Spinal cord (tissue), 9 donors: ENCODE measurements at regions not wholly inside any gene's neighbourhood (a gene's known extent, or its start where the extent isn't known, plus 50 kb on each side); places are given as distances from the start of the nearest gene placed in this dataset.

Experiments
- DNase-seq, 6 donors: peaks; one replicate each; pipeline versions ENCODE4 v3.0.0 to v3.0.0-alpha.2; 2013 to 2015; ENCODE audit warnings: low spot score in 6 of 6, low read depth in 4 of 6
- H3K27ac ChIP-seq: one replicate; pipeline ENCODE4 v1.5.1; 2013; ENCODE audit warnings: low read depth, low read length, control low read depth
- H3K27me3 ChIP-seq: one replicate; pipeline ENCODE4 v1.6.1; 2013; ENCODE audit warnings: low read length; ENCODE audit not compliant: control insufficient read depth, insufficient read depth
- H3K36me3 ChIP-seq: one replicate; pipeline ENCODE4 v1.6.1; 2013; ENCODE audit warnings: low read length; ENCODE audit not compliant: control insufficient read depth, insufficient read depth
- H3K4me1 ChIP-seq: one replicate; pipeline ENCODE4 v1.6.1; 2013; ENCODE audit warnings: low read length; ENCODE audit not compliant: control insufficient read depth, insufficient read depth
- H3K4me3 ChIP-seq: one replicate; pipeline ENCODE4 v1.5.1; 2013; ENCODE audit warnings: low read depth, low read length, control low read depth
- H3K9me3 ChIP-seq: one replicate; pipeline ENCODE4 v1.6.1; 2013; ENCODE audit warnings: low read length; ENCODE audit not compliant: control insufficient read depth, insufficient read depth
- WGBS: methylation state at CpG from one replicate; pipeline ENCODE4 v1.1.5; 2013; ENCODE audit warnings: missing lambda C conversion rate; ENCODE audit not compliant: insufficient coverage; 5-methylcytosine and 5-hydroxymethylcytosine counted together
- donor health status: healthy.

DNA sequence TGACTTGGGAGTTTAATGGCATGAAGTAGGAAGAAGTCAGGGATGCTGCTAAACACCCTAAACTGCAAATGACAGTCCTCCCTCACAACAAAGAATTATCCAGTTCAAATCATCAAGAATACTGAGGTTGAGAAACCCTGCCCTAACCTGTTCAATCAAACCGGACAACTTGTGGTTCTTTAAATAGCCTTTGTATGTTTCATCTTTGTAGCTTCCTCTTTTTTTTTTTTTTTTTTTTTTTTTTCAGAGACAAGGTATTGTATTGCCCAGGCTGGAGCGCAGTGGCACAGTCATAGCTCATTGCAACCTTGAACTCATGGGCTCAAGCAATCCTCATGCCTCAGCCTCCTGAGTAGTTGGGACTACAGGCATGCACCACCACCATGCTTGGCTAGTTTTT is 52.5 kb upstream of the TTC29 start:
- Histone ChIP-seq H3K36me3 (no peaks in the 10 kb centered on the region), H3K4me1 (no peaks in the 10 kb centered on the region), H3K4me3 (no peak overlapping the region), H3K27me3 (no peaks in the 10 kb centered on the region), H3K27ac (no peak overlapping the region), H3K9me3 (no peaks in the 10 kb centered on the region)
- WGBS, result 88% methylated on average over 1 of the region's 2 CpGs
- no peak for DNase-seq

- no peak for DNase-seq
- H3K27ac ChIP-seq, result no peak overlapping the region
- 54% methylated on average over 3 of the region's 9 CpGs for WGBS
Measured at GRCh38 chr4:147003956-147004809, 58.5 kb upstream of the TTC29 start.

GRCh38 chr4:147006229-147006628 is 60.6 kb upstream of the TTC29 start:
- Histone ChIP-seq H3K27ac (no peak overlapping the region), H3K9me3 (no peaks in the 10 kb centered on the region), H3K36me3 (no peaks in the 10 kb centered on the region), H3K27me3 (no peaks in the 10 kb centered on the region), H3K4me3 (no peak overlapping the region), H3K4me1 (no peaks in the 10 kb centered on the region)
- no peak for DNase-seq
- WGBS, result 93% methylated on average over 2 of the region's 2 CpGs

More at GRCh38 chr4:147003956-147004809, 58.5 kb upstream of the TTC29 start:
- no peaks in the 10 kb centered on the region for H3K27me3 ChIP-seq
- no peaks in the 10 kb centered on the region for H3K4me1 ChIP-seq
- H3K36me3 ChIP-seq, result no peaks in the 10 kb centered on the region
- no peak overlapping the region for H3K4me3 ChIP-seq
- no peaks in the 10 kb centered on the region for H3K9me3 ChIP-seq

DNA sequence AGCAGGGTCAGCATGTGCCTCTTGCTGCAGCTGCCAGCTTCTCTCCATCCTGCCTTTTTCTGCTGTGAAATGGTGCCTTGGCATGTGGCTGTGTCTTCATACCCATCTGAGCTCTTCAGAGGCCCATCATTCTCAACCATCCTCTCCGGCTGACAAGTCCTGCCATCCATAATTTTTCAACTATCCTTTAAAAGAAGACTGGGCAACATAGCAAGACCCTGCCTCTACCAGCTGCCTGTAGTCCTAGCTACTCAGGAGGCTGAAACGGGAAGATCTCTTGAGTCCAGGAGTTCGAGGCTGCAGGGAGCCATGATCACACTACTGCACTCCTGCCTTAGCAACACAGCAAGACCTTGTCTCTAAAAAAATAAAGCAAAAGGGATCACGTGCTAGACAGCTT is 64.2 kb upstream of the TTC29 start:
- WGBS, result 90% methylated on average over 3 of the region's 4 CpGs
- no peak for DNase-seq
- H3K4me3 ChIP-seq, result no peak overlapping the region
- H3K4me1 ChIP-seq, result no peaks in the 10 kb centered on the region
- H3K27me3 ChIP-seq, result no peaks in the 10 kb centered on the region
- H3K27ac ChIP-seq, result no peak overlapping the region
- H3K36me3 ChIP-seq, result no peaks in the 10 kb centered on the region
- H3K9me3 ChIP-seq, result no peaks in the 10 kb centered on the region

GRCh38 chr4:147011411-147011810 is 65.7 kb upstream of the TTC29 start:
- WGBS, result 73% methylated on average over 3 of the region's 8 CpGs

GRCh38 chr4:147012059-147012707 is 66.5 kb upstream of the TTC29 start:
- 25% methylated on average over 2 of the region's 5 CpGs for WGBS
- Histone ChIP-seq H3K4me3 (no peak overlapping the region), H3K27me3 (no peaks in the 10 kb centered on the region), H3K27ac (no peak overlapping the region), H3K9me3 (no peaks in the 10 kb centered on the region), H3K4me1 (no peaks in the 10 kb centered on the region), H3K36me3 (no peaks in the 10 kb centered on the region)
- DNase-seq, result peak in 1 of 6 donors; percentile 74

More at GRCh38 chr4:147011411-147011810, 65.7 kb upstream of the TTC29 start:
- Histone ChIP-seq H3K36me3 (no peaks in the 10 kb centered on the region), H3K27ac (no peak overlapping the region), H3K4me3 (no peak overlapping the region), H3K27me3 (no peaks in the 10 kb centered on the region), H3K9me3 (no peaks in the 10 kb centered on the region), H3K4me1 (no peaks in the 10 kb centered on the region)
- no peak for DNase-seq

- no CpG with 5 or more reads among the region's 1 CpG for WGBS
- Histone ChIP-seq H3K9me3 (no peaks in the 10 kb centered on the region), H3K36me3 (no peaks in the 10 kb centered on the region), H3K4me3 (no peak overlapping the region), H3K4me1 (no peaks in the 10 kb centered on the region), H3K27ac (no peak overlapping the region), H3K27me3 (no peaks in the 10 kb centered on the region)
- DNase-seq, result no peak
Measured at GRCh38 chr4:147014946-147015345, 69.3 kb upstream of the TTC29 start.

GRCh38 chr4:147015491-147015890 is 69.8 kb upstream of the TTC29 start:
- Histone ChIP-seq H3K27me3 (no peaks in the 10 kb centered on the region), H3K36me3 (no peaks in the 10 kb centered on the region), H3K27ac (no peak overlapping the region), H3K4me3 (no peak overlapping the region), H3K4me1 (no peaks in the 10 kb centered on the region), H3K9me3 (no peaks in the 10 kb centered on the region)
- DNase-seq, result no peak
- WGBS, result 29% methylated on average over 3 of the region's 4 CpGs

DNA sequence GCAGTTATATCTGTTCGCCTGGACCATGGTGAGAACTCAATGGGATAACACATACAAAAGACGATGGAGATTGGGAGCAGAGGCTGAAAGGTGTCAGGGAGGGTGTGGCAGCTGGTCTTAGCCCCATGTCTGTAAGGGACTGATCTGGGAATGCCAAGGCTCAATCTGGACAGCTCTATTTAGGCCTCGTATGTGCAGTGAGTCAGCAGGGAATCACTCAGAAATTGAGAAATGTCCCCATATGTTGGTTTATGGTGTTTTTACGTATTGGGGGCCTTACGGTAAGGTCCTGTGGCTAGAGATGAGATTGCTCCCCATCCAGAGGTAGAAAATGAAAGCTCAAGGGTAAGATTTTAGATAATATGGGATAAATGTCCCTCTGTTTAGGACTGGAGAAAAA is 71.4 kb upstream of the TTC29 start:
- no peaks in the 10 kb centered on the region for H3K9me3 ChIP-seq
- 96% methylated on average over 5 of the region's 5 CpGs for WGBS
- no peak overlapping the region for H3K4me3 ChIP-seq
- H3K27me3 ChIP-seq, result no peaks in the 10 kb centered on the region
- DNase-seq, result no peak
- no peak overlapping the region for H3K27ac ChIP-seq
- H3K4me1 ChIP-seq, result no peaks in the 10 kb centered on the region
- no peaks in the 10 kb centered on the region for H3K36me3 ChIP-seq

GRCh38 chr4:147019091-147019490 is 73.4 kb upstream of the TTC29 start:
- WGBS, result 100% methylated on average over 1 of the region's 2 CpGs
- no peaks in the 10 kb centered on the region for H3K9me3 ChIP-seq
- H3K36me3 ChIP-seq, result no peaks in the 10 kb centered on the region
- no peak overlapping the region for H3K4me3 ChIP-seq
- no peak overlapping the region for H3K27ac ChIP-seq
- DNase-seq, result peak in 2 of 6 donors; percentile 57 to 60
- H3K27me3 ChIP-seq, result no peaks in the 10 kb centered on the region
- H3K4me1 ChIP-seq, result no peaks in the 10 kb centered on the region
